Subcutaneous abdominal adipose tissue (tissue), 5 donors: ENCODE measurements at regions not wholly inside any gene's neighbourhood (a gene's known extent, or its start where the extent isn't known, plus 50 kb on each side); places are given as distances from the start of the nearest gene placed in this dataset.

Source experiments
- H3K27ac ChIP-seq: one replicate; pipeline ENCODE4 v1.7.0; 2013; ENCODE audit warnings: low read depth, mild to moderate bottlenecking, inconsistent platforms, low read length, moderate library complexity
- H3K27me3 ChIP-seq, 5 donors: one replicate each; pipeline ENCODE4 v1.7.0; 2013; ENCODE audit warnings: low read length in 5 of 5, inconsistent platforms in 1 of 5; ENCODE audit not compliant: control insufficient read depth in 5 of 5, insufficient read depth in 4 of 5
- H3K36me3 ChIP-seq, 5 donors: one replicate each; pipeline ENCODE4 v1.7.0; 2013; ENCODE audit warnings: low read length in 5 of 5; ENCODE audit not compliant: control insufficient read depth in 5 of 5, insufficient read depth in 5 of 5
- H3K4me1 ChIP-seq, 5 donors: one replicate each; pipeline ENCODE4 v1.7.0; 2013; ENCODE audit warnings: low read length in 5 of 5, mild to moderate bottlenecking in 3 of 5, moderate library complexity in 1 of 5; ENCODE audit not compliant: control insufficient read depth in 5 of 5, insufficient read depth in 5 of 5
- H3K4me3 ChIP-seq, 5 donors: one replicate each; pipeline ENCODE4 v1.7.0; 2013; ENCODE audit warnings: low read length in 5 of 5, low read depth in 1 of 5
- H3K9ac ChIP-seq, 5 donors: one replicate each; pipeline ENCODE4 v1.7.0; 2013; ENCODE audit warnings: low read length in 5 of 5, mild to moderate bottlenecking in 4 of 5, moderate library complexity in 3 of 5
- H3K9me3 ChIP-seq, 5 donors: one replicate each; pipeline ENCODE4 v1.7.0; 2013; ENCODE audit warnings: low read length in 5 of 5; ENCODE audit not compliant: control insufficient read depth in 5 of 5
- donor health status: healthy.
- donor health status: healthy.
- donor health status: healthy.
- donor health status: healthy.
- donor health status: healthy.

- Histone ChIP-seq H3K4me1 (no peaks in the 10 kb centered on the region), H3K36me3 (no peaks in the 10 kb centered on the region), H3K27me3 (no peaks in the 10 kb centered on the region), H3K4me3 (no peak overlapping the region), H3K9me3 (no peaks in the 10 kb centered on the region), H3K27ac (no peak overlapping the region), H3K9ac (no peak overlapping the region)
These were observed 1061.6 kb downstream of the JRKL start for GRCh38 chr11:97451441-97451840.

DNA sequence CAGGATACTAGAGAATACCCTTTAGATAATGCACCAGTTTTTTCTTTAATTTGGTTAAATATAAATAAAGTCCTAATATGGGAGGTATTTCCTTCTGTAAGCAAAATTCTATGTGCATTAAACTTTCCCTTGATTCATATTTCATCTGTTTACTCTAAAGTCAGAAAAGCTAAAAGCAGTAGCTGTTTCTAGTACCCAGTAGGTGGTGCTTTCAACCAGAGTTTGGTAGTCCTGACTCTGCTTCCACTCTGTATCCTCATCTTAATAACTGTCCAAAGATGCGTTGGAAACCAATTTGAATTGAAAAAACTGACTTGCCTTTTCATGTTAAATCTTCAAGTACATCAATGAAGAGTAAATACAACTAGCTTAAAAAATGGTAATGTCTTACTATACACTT lies 1065.2 kb downstream of the JRKL start:
- no peak overlapping the region for H3K27ac ChIP-seq
- H3K4me1 ChIP-seq = no peaks in the 10 kb centered on the region
- no peaks in the 10 kb centered on the region for H3K9me3 ChIP-seq
- no peaks in the 10 kb centered on the region for H3K36me3 ChIP-seq
- H3K4me3 ChIP-seq = no peak overlapping the region
- no peak overlapping the region for H3K9ac ChIP-seq
- no peaks in the 10 kb centered on the region for H3K27me3 ChIP-seq

GRCh38 chr11:97460091-97460490 lies 1070.3 kb downstream of the JRKL start:
- no peak overlapping the region for H3K4me3 ChIP-seq
- H3K27me3 ChIP-seq = no peaks in the 10 kb centered on the region
- H3K9me3 ChIP-seq = peaks cover 0 to 14% (median 13%) of the 10 kb centered on the region in 5 donors
- H3K36me3 ChIP-seq = no peaks in the 10 kb centered on the region
- no peak overlapping the region for H3K27ac ChIP-seq
- H3K9ac ChIP-seq = no peak overlapping the region
- H3K4me1 ChIP-seq = no peaks in the 10 kb centered on the region

GRCh38 chr11:97461044-97461880 lies 1071.4 kb downstream of the JRKL start:
- Histone ChIP-seq H3K27ac (no peak overlapping the region), H3K4me3 (no peak overlapping the region), H3K9me3 (peaks cover 0 to 14% (median 13%) of the 10 kb centered on the region in 5 donors), H3K36me3 (no peaks in the 10 kb centered on the region), H3K4me1 (no peaks in the 10 kb centered on the region), H3K9ac (no peak overlapping the region), H3K27me3 (no peaks in the 10 kb centered on the region)

- Histone ChIP-seq H3K9ac (no peak overlapping the region), H3K4me3 (no peak overlapping the region), H3K27me3 (no peaks in the 10 kb centered on the region), H3K27ac (no peak overlapping the region), H3K36me3 (no peaks in the 10 kb centered on the region), H3K9me3 (peaks cover 0 to 14% (median 13%) of the 10 kb centered on the region in 5 donors), H3K4me1 (no peaks in the 10 kb centered on the region)
These were observed 1072.1 kb downstream of the JRKL start for GRCh38 chr11:97461934-97462333.

GRCh38 chr11:97463891-97464290 lies 1074.1 kb downstream of the JRKL start:
- no peak overlapping the region for H3K4me3 ChIP-seq
- peaks cover 0 to 14% (median 13%) of the 10 kb centered on the region in 5 donors for H3K9me3 ChIP-seq
- H3K9ac ChIP-seq = no peak overlapping the region
- H3K4me1 ChIP-seq = no peaks in the 10 kb centered on the region
- H3K27ac ChIP-seq = no peak overlapping the region
- H3K27me3 ChIP-seq = no peaks in the 10 kb centered on the region
- H3K36me3 ChIP-seq = no peaks in the 10 kb centered on the region

DNA sequence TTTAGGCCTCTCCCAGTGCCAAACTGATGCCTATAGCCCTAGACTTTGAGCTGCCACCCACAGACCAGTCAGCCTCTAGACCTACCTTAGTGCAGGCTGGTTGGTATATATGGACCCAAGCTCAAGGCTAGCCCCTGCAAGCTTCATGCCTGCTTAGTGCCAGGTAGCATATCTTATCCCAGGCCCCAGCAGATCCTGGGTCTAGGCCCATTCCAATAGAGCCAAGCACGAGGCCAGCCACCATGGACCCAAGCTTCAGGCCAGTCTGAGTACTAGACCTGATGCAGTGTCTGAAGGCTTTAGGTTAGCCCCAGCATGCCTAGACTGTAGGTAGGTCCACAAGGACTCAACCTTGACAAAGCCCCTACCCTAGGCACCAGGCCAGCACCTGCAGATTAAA lies 1081.7 kb downstream of the JRKL start:
- Histone ChIP-seq H3K4me3 (peak overlapping the region in 1 of 5 donors; percentile 11), H3K27ac (no peak overlapping the region), H3K36me3 (no peaks in the 10 kb centered on the region), H3K4me1 (no peaks in the 10 kb centered on the region), H3K27me3 (no peaks in the 10 kb centered on the region), H3K9ac (no peak overlapping the region), H3K9me3 (peaks cover 7 to 30% (median 20%) of the 10 kb centered on the region in 5 donors)

GRCh38 chr11:97487387-97487786 lies 1097.6 kb downstream of the JRKL start:
- Histone ChIP-seq H3K36me3 (no peaks in the 10 kb centered on the region), H3K4me3 (no peak overlapping the region), H3K9me3 (peaks cover 0 to 4% (median 0%) of the 10 kb centered on the region in 5 donors), H3K27me3 (no peaks in the 10 kb centered on the region), H3K27ac (no peak overlapping the region), H3K9ac (no peak overlapping the region), H3K4me1 (no peaks in the 10 kb centered on the region)

- Histone ChIP-seq H3K9me3 (peaks cover 0 to 18% (median 3%) of the 10 kb centered on the region in 5 donors), H3K36me3 (no peaks in the 10 kb centered on the region), H3K4me1 (no peaks in the 10 kb centered on the region), H3K9ac (no peak overlapping the region), H3K4me3 (no peak overlapping the region), H3K27ac (no peak overlapping the region), H3K27me3 (no peaks in the 10 kb centered on the region)
These were observed 1109.1 kb downstream of the JRKL start for GRCh38 chr11:97498891-97499290.

GRCh38 chr11:97502201-97502600 lies 1112.4 kb downstream of the JRKL start:
- H3K4me1 ChIP-seq = no peaks in the 10 kb centered on the region
- no peak overlapping the region for H3K9ac ChIP-seq
- H3K9me3 ChIP-seq = peaks cover 0 to 18% (median 3%) of the 10 kb centered on the region in 5 donors
- H3K36me3 ChIP-seq = no peaks in the 10 kb centered on the region
- H3K4me3 ChIP-seq = no peak overlapping the region
- no peaks in the 10 kb centered on the region for H3K27me3 ChIP-seq
- no peak overlapping the region for H3K27ac ChIP-seq
